ENCODE measurements at regions not wholly inside any gene's neighbourhood (a gene's known extent, or its start where the extent isn't known, plus 50 kb on each side); places are given as distances from the start of the nearest gene placed in this dataset.

DNA sequence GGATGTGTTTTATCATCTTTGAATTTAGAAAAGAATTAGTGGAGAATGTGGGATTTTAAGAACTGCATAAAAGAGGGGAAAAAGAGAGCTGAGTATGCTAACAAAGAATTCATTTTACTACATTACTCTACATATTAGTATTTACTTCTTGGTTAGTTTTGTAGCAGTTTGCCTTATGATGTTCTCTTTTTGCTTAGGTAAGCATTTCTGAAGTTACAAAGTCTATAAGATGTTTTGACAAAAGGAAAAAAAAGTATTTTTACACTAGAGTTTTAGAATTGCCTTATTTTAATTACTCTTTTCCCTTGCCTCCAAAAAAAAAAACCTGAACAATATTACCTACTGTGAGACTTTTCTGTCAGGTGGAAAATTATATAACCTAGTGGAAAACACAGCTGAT, 739.5 kb upstream of the SLC39A10 start:
- Histone ChIP-seq H3K4me1 (ENCODE audit: control insufficient read depth in 2 of 3, insufficient read depth in 2 of 3, low read depth in 1 of 3, low read length in 3 of 3) (no peaks in the 10 kb centered on the region), H3K36me3 (ENCODE audit: control insufficient read depth in 2 of 3, insufficient read depth in 3 of 3, low read length in 3 of 3) (no peaks in the 10 kb centered on the region), H3K9me3 (ENCODE audit: control insufficient read depth in 2 of 3, insufficient read depth in 1 of 3, low read length in 3 of 3) (no peaks in the 10 kb centered on the region), H3K27me3 (ENCODE audit: control insufficient read depth, insufficient read depth, low read length) (no peaks in the 10 kb centered on the region), H3K27ac (ENCODE audit: low read depth in 2 of 2, low read length in 2 of 2) (no peak overlapping the region), H3K9ac (ENCODE audit: low read length in 3 of 3) (no peak overlapping the region), H3K4me3 (ENCODE audit: low read length in 3 of 3) (no peak overlapping the region)
- TF ChIP-seq, protein P1, sequence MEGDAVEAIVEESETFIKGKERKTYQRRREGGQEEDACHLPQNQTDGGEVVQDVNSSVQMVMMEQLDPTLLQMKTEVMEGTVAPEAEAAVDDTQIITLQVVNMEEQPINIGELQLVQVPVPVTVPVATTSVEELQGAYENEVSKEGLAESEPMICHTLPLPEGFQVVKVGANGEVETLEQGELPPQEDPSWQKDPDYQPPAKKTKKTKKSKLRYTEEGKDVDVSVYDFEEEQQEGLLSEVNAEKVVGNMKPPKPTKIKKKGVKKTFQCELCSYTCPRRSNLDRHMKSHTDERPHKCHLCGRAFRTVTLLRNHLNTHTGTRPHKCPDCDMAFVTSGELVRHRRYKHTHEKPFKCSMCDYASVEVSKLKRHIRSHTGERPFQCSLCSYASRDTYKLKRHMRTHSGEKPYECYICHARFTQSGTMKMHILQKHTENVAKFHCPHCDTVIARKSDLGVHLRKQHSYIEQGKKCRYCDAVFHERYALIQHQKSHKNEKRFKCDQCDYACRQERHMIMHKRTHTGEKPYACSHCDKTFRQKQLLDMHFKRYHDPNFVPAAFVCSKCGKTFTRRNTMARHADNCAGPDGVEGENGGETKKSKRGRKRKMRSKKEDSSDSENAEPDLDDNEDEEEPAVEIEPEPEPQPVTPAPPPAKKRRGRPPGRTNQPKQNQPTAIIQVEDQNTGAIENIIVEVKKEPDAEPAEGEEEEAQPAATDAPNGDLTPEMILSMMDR (IDR thresholded peaks at IDR 0.05; ENCODE audit: borderline replicate concordance, extremely low read depth, insufficient read depth) = no peak
- no peak for FAIRE-seq
- intact Hi-C loops (cut with DNase I) = no loop called here
- no peak for DNase-seq

DNA sequence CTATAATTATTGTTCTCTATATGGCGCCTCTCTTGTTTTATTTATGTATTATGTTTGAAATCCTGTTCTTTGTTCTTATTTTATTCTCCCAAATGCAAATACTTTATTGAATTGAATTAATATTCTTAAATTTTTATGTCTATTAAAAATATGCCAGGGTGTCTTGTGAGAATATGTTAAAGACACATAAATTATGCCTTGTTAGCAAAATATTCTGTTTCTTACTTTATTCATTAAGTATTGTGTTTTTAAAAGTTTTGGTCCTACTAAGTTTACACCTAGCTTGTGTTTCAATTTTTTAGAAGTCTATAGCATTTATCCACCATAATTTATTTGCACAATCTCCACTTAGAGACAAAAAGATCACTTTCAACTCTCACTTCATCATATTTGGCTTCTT, 741.5 kb upstream of the SLC39A10 start:
- TF ChIP-seq, protein P1 (IDR thresholded peaks at IDR 0.05; ENCODE audit: borderline replicate concordance, extremely low read depth, insufficient read depth) = no peak
- intact Hi-C loops (cut with DNase I) = no loop called here
- no peak overlapping the region for H3K9ac ChIP-seq (ENCODE audit: low read length in 3 of 3)
- no peaks in the 10 kb centered on the region for H3K9me3 ChIP-seq (ENCODE audit: control insufficient read depth in 2 of 3, insufficient read depth in 1 of 3, low read length in 3 of 3)
- no peak overlapping the region for H3K27ac ChIP-seq (ENCODE audit: low read depth in 2 of 2, low read length in 2 of 2)
- H3K4me1 ChIP-seq (ENCODE audit: control insufficient read depth in 2 of 3, insufficient read depth in 2 of 3, low read depth in 1 of 3, low read length in 3 of 3) = no peaks in the 10 kb centered on the region
- FAIRE-seq = no peak
- H3K36me3 ChIP-seq (ENCODE audit: control insufficient read depth in 2 of 3, insufficient read depth in 3 of 3, low read length in 3 of 3) = no peaks in the 10 kb centered on the region
- H3K4me3 ChIP-seq (ENCODE audit: low read length in 3 of 3) = no peak overlapping the region
- no peaks in the 10 kb centered on the region for H3K27me3 ChIP-seq (ENCODE audit: control insufficient read depth, insufficient read depth, low read length)
- DNase-seq = no peak

DNA sequence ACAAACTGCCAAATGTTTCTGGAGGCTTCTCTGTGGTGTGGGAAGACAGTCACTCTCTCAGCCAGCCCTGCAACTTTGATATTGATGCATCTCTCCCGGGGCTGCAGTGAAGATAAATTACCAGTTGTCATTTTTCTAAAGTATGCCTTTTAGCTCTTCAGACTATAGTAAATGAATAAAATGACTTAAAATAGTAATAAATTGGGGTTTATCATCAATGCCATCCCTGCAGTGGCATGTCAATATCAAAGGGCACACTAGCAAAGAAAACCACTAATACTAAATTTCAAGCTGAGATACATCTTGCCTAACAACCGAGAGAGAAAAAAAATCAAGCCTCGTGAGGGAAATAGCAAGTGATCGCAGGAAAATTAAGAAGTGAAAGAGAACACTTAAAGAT, 749.5 kb upstream of the SLC39A10 start:
- no peaks in the 10 kb centered on the region for H3K9me3 ChIP-seq (ENCODE audit: control insufficient read depth in 2 of 3, insufficient read depth in 1 of 3, low read length in 3 of 3)
- intact Hi-C loops (cut with DNase I) = no loop called here
- H3K36me3 ChIP-seq (ENCODE audit: control insufficient read depth in 2 of 3, insufficient read depth in 3 of 3, low read length in 3 of 3) = no peaks in the 10 kb centered on the region
- no peak for FAIRE-seq
- H3K4me1 ChIP-seq (ENCODE audit: control insufficient read depth in 2 of 3, insufficient read depth in 2 of 3, low read depth in 1 of 3, low read length in 3 of 3) = no peaks in the 10 kb centered on the region
- DNase-seq = no peak
- no peak overlapping the region for H3K9ac ChIP-seq (ENCODE audit: low read length in 3 of 3)
- TF ChIP-seq, protein P1 (IDR thresholded peaks at IDR 0.05; ENCODE audit: borderline replicate concordance, extremely low read depth, insufficient read depth) = no peak
- no peak overlapping the region for H3K4me3 ChIP-seq (ENCODE audit: low read length in 3 of 3)
- no peaks in the 10 kb centered on the region for H3K27me3 ChIP-seq (ENCODE audit: control insufficient read depth, insufficient read depth, low read length)
- H3K27ac ChIP-seq (ENCODE audit: low read depth in 2 of 2, low read length in 2 of 2) = no peak overlapping the region

DNA sequence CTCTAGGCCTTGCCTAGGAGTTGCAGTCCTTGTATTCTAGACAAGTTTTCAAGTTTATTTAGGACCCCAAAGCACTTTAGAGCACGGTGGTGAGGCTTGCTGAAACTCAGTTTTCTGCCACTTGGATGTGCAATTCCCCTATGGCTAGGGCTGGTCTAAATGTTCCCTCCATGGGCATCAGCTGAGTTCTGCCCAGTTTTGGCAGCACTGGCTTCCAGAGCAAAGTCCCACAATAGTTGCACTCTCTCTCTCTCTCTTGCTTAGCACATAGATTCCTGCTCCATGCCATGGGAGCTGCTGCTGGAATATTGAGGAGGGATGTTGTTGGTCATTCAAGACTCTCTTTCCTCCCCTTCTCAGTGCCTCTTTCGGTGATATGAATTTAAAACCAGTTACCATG, 760.2 kb upstream of the SLC39A10 start:
- H3K9me3 ChIP-seq (ENCODE audit: control insufficient read depth in 2 of 3, insufficient read depth in 1 of 3, low read length in 3 of 3) = no peaks in the 10 kb centered on the region
- no peaks in the 10 kb centered on the region for H3K4me1 ChIP-seq (ENCODE audit: control insufficient read depth in 2 of 3, insufficient read depth in 2 of 3, low read depth in 1 of 3, low read length in 3 of 3)
- no peak overlapping the region for H3K4me3 ChIP-seq (ENCODE audit: low read length in 3 of 3)
- no peaks in the 10 kb centered on the region for H3K27me3 ChIP-seq (ENCODE audit: control insufficient read depth, insufficient read depth, low read length)
- no peak overlapping the region for H3K9ac ChIP-seq (ENCODE audit: low read length in 3 of 3)
- intact Hi-C loops (cut with DNase I) = no loop called here
- no peak for FAIRE-seq
- H3K27ac ChIP-seq (ENCODE audit: low read depth in 2 of 2, low read length in 2 of 2) = no peak overlapping the region
- no peak for DNase-seq
- H3K36me3 ChIP-seq (ENCODE audit: control insufficient read depth in 2 of 3, insufficient read depth in 3 of 3, low read length in 3 of 3) = no peaks in the 10 kb centered on the region
- TF ChIP-seq, protein P1 (IDR thresholded peaks at IDR 0.05; ENCODE audit: borderline replicate concordance, extremely low read depth, insufficient read depth) = no peak
